ENCODE measurements at regions not wholly inside any gene's neighbourhood (a gene's known extent, or its start where the extent isn't known, plus 50 kb on each side); places are given as distances from the start of the nearest gene placed in this dataset.

GRCh38 chr18:24584205-24584604 is 123.8 kb downstream of the HRH4 start:
- H3K4me2 ChIP-seq (ENCODE audit: low read depth, low read length, poor library complexity, severe bottlenecking), result no peak overlapping the region
- no peaks in the 10 kb centered on the region for H3K79me2 ChIP-seq (ENCODE audit: insufficient read depth, low read length)
- no peak overlapping the region for H3K9ac ChIP-seq (ENCODE audit: low read length)
- H3K27me3 ChIP-seq (ENCODE audit: low read length), result no peaks in the 10 kb centered on the region
- no peaks in the 10 kb centered on the region for H3F3A ChIP-seq (ENCODE audit: insufficient read depth)
- no peaks in the 10 kb centered on the region for H3K9me3 ChIP-seq (ENCODE audit: insufficient read depth, low read length)
- no peaks in the 10 kb centered on the region for H3K36me3 ChIP-seq (ENCODE audit: low read length)
- no peaks in the 10 kb centered on the region for H4K20me1 ChIP-seq (ENCODE audit: low read depth, low read length)
- no peak overlapping the region for H2AFZ ChIP-seq (ENCODE audit: low read depth, low read length, severe bottlenecking)
- TF ChIP-seq, protein P1, sequence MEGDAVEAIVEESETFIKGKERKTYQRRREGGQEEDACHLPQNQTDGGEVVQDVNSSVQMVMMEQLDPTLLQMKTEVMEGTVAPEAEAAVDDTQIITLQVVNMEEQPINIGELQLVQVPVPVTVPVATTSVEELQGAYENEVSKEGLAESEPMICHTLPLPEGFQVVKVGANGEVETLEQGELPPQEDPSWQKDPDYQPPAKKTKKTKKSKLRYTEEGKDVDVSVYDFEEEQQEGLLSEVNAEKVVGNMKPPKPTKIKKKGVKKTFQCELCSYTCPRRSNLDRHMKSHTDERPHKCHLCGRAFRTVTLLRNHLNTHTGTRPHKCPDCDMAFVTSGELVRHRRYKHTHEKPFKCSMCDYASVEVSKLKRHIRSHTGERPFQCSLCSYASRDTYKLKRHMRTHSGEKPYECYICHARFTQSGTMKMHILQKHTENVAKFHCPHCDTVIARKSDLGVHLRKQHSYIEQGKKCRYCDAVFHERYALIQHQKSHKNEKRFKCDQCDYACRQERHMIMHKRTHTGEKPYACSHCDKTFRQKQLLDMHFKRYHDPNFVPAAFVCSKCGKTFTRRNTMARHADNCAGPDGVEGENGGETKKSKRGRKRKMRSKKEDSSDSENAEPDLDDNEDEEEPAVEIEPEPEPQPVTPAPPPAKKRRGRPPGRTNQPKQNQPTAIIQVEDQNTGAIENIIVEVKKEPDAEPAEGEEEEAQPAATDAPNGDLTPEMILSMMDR (IDR thresholded peaks at IDR 0.05; ENCODE audit: insufficient read depth, low read length, poor library complexity, severe bottlenecking), result no peak
- no peak for TF ChIP-seq EZH2phosphoT487 (conservative IDR thresholded peaks at IDR 0.05; ENCODE audit: low read length)
- no peak overlapping the region for H3K4me3 ChIP-seq (ENCODE audit: insufficient read depth, low read length, poor library complexity, severe bottlenecking)
- H3K27ac ChIP-seq (ENCODE audit: low read depth, low read length), result no peak overlapping the region
- H3K9me2 ChIP-seq (replicated peaks; ENCODE audit: insufficient read depth, low read length), result no peaks in the 10 kb centered on the region

DNA sequence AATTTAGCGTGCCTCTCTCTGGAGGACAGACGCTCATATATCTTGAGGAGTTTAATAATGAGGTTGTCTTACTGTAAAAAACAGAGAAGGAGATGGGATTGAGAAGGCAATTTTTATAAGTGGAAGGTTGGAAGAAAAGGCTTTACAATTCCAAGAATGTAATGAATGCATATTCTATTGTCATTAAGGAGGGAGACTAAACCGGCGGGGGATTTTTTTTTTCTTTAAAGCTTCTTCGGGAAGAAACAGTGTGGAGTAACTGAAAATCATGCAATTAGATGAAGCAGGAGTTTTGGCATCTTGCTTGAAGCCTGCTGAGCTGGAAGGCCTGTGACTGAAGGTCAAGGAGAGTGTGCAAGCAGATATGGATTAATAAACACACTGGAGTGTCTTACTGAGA is 124.4 kb downstream of the HRH4 start:
- H2AFZ ChIP-seq (ENCODE audit: low read depth, low read length, severe bottlenecking), result no peak overlapping the region
- H3K9ac ChIP-seq (ENCODE audit: low read length), result no peak overlapping the region
- H4K20me1 ChIP-seq (ENCODE audit: low read depth, low read length), result no peaks in the 10 kb centered on the region
- no peak overlapping the region for H3K4me2 ChIP-seq (ENCODE audit: low read depth, low read length, poor library complexity, severe bottlenecking)
- H3K79me2 ChIP-seq (ENCODE audit: insufficient read depth, low read length), result no peaks in the 10 kb centered on the region
- no peaks in the 10 kb centered on the region for H3K36me3 ChIP-seq (ENCODE audit: low read length)
- H3K4me3 ChIP-seq (ENCODE audit: insufficient read depth, low read length, poor library complexity, severe bottlenecking), result no peak overlapping the region
- no peak for TF ChIP-seq EZH2phosphoT487 (conservative IDR thresholded peaks at IDR 0.05; ENCODE audit: low read length)
- TF ChIP-seq, protein P1 (IDR thresholded peaks at IDR 0.05; ENCODE audit: insufficient read depth, low read length, poor library complexity, severe bottlenecking), result no peak
- no peaks in the 10 kb centered on the region for H3K9me3 ChIP-seq (ENCODE audit: insufficient read depth, low read length)
- no peaks in the 10 kb centered on the region for H3K27me3 ChIP-seq (ENCODE audit: low read length)
- no peak overlapping the region for H3K27ac ChIP-seq (ENCODE audit: low read depth, low read length)
- no peaks in the 10 kb centered on the region for H3K9me2 ChIP-seq (replicated peaks; ENCODE audit: insufficient read depth, low read length)
- H3F3A ChIP-seq (ENCODE audit: insufficient read depth), result no peaks in the 10 kb centered on the region

DNA sequence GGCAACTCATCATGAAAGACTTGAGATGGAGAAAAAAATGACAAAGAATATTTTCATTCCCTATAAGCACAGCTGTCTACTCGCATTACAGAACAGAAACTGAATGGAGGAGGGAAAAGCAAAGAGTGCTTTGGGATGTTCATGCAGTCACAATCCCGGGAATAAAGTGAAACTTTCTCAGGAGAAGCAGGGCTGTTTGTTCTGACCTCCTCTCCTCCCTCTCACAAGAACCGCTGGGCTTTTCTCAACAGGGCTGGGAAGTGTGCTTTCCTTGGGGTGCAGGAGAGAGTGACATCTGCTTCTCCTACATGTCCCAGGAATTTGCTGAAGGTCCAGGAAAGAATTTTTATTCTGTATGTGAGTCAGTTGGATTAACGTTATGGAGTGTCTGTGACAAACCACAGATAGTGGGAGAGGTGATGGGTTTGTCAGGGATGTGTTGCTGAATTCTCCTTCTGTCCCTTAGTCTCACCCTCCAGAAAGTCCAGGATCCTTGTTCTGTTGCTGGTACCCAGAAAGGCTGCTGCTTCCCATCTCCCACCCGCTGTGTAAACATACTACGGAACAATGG is 125.6 kb downstream of the HRH4 start:
- Histone ChIP-seq H3K79me2 (ENCODE audit: insufficient read depth, low read length) (no peaks in the 10 kb centered on the region), H3K4me2 (ENCODE audit: low read depth, low read length, poor library complexity, severe bottlenecking) (no peak overlapping the region), H3K9me3 (ENCODE audit: insufficient read depth, low read length) (no peaks in the 10 kb centered on the region), H2AFZ (ENCODE audit: low read depth, low read length, severe bottlenecking) (no peak overlapping the region), H3K27ac (ENCODE audit: low read depth, low read length) (no peak overlapping the region), H3F3A (ENCODE audit: insufficient read depth) (no peaks in the 10 kb centered on the region), H3K36me3 (ENCODE audit: low read length) (no peaks in the 10 kb centered on the region), H3K4me3 (ENCODE audit: insufficient read depth, low read length, poor library complexity, severe bottlenecking) (no peak overlapping the region), H3K9me2 (replicated peaks; ENCODE audit: insufficient read depth, low read length) (no peaks in the 10 kb centered on the region), H3K27me3 (ENCODE audit: low read length) (no peaks in the 10 kb centered on the region), H4K20me1 (ENCODE audit: low read depth, low read length) (no peaks in the 10 kb centered on the region), H3K9ac (ENCODE audit: low read length) (no peak overlapping the region)
- TF ChIP-seq EZH2phosphoT487 (conservative IDR thresholded peaks at IDR 0.05; ENCODE audit: low read length), result no peak
- TF ChIP-seq, protein P1 (IDR thresholded peaks at IDR 0.05; ENCODE audit: insufficient read depth, low read length, poor library complexity, severe bottlenecking), result no peak
